ENCODE measurements at regions not wholly inside any gene's neighbourhood (a gene's known extent, or its start where the extent isn't known, plus 50 kb on each side); places are given as distances from the start of the nearest gene placed in this dataset.

DNA sequence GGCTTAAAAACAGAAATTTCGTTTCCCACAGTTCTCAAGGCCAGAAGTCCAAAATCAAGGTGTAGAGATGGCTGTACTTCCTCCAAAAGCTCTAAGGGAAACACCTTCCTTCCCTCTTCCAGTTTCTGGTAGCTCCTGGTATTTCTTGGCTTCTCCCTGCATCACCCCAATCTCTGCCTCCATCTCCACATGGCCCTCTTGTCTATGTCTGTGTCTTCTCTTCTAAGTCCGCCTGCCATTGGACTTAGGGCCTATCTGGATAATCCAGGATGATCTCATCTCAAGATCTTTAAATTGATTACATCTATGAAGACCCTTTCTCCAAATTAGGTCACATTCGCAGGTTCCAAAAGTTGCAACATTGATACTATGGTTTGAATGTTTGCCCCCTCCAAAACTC lies 105.6 kb downstream of the ATPSCKMT start:
- H3K9me3 ChIP-seq: no peaks in the 10 kb centered on the region
- H3K4me1 ChIP-seq: no peaks in the 10 kb centered on the region
- H3K27me3 ChIP-seq (replicated peaks in 1 of 7): no peaks in the 10 kb centered on the region
- intact Hi-C loops (cut with DNase I; ENCODE audit: low total_unique reads): no loop called here
- DNase-seq: no peak
- no peaks in the 10 kb centered on the region for H3K36me3 ChIP-seq
- no peak overlapping the region for H3K4me3 ChIP-seq
- TF ChIP-seq, protein P1, sequence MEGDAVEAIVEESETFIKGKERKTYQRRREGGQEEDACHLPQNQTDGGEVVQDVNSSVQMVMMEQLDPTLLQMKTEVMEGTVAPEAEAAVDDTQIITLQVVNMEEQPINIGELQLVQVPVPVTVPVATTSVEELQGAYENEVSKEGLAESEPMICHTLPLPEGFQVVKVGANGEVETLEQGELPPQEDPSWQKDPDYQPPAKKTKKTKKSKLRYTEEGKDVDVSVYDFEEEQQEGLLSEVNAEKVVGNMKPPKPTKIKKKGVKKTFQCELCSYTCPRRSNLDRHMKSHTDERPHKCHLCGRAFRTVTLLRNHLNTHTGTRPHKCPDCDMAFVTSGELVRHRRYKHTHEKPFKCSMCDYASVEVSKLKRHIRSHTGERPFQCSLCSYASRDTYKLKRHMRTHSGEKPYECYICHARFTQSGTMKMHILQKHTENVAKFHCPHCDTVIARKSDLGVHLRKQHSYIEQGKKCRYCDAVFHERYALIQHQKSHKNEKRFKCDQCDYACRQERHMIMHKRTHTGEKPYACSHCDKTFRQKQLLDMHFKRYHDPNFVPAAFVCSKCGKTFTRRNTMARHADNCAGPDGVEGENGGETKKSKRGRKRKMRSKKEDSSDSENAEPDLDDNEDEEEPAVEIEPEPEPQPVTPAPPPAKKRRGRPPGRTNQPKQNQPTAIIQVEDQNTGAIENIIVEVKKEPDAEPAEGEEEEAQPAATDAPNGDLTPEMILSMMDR (IDR thresholded peaks at IDR 0.05 in 8 of 11, conservative IDR thresholded peaks at IDR 0.05 in 3 of 11): no peak
- no peak for TF ChIP-seq POLR2A (IDR thresholded peaks at IDR 0.05)
- WGBS, 5 donors: 80 to 87% (median 83%) methylated on average over 3 of the region's 3 CpGs
- H3K27ac ChIP-seq: no peak overlapping the region

DNA sequence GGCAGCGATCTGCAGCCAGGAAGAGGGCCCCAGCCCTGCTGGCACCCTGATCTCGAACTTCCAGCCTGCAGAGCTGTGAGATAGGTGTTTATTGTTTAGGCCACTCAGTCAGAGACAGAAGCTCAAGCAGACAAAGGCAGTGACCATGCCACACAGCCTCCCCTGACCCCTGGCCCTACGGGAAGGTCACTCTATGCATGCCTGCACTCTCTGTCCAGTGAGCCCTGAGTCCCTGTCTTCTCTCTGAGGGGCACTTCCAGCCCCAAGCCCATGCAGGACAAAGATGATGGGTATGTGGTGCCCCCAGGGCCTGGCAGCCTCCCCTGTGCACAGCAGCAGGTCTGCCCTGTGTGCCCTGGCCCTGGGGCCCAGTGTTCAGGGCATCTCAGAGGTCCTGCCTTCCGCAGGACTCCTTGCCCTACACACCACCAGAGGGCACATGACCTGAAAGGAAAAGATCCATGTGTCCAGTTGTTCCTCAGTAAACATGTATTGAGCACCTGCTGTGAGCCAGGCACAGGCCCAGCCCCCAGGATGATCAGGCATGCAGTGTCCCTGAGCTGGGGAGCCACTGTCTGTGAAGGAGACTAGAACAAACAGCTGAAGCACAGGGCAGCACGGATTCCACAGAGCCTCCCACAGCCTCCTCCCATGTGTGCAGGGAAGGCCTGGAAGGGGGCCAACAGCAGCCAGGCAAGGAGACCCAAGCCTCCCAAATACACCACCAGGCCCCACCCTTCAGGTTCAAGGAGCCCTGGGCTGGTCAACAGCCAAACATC lies 109.3 kb downstream of the ATPSCKMT start:
- intact Hi-C loops (cut with DNase I; ENCODE audit: low total_unique reads): no loop called here

DNA sequence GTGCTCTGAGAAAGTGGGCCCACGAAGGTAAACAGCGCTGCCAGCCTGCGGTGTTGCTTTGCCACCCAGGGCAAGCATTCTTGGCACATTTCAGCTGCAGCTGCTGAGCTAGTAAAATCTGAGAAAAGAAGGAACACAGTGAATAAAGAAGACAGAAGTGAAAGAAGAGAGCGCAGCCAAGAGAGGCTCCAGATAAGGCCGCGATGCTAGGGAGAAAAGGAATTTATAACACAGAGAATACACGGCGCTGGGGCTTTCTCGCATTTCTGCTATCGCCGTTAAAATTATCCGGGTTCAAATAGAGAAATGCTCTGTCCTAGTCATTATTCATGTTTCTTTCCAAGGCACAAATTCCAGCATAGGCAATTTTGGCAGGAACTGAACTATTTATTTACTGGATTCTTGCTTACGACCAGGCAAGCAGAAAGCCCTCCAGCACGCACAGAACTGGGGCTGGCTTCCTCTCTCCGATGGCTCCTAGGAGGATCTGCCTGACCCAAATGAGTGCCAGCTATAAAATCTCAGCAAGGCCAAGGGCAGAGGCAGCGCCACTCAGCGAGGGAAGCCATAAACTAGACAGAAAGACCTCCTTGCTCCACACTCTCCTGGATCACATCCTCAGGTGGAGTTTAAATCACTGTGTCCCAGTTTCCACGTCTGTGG lies 111.2 kb downstream of the ATPSCKMT start:
- no peaks in the 10 kb centered on the region for H3K9me3 ChIP-seq
- H3K4me1 ChIP-seq: no peaks in the 10 kb centered on the region
- intact Hi-C loops (cut with DNase I; ENCODE audit: low total_unique reads): no loop called here
- no peaks in the 10 kb centered on the region for H3K36me3 ChIP-seq
- no peak overlapping the region for H3K27ac ChIP-seq
- TF ChIP-seq, protein P1 (IDR thresholded peaks at IDR 0.05 in 8 of 11, conservative IDR thresholded peaks at IDR 0.05 in 3 of 11): no peak
- TF ChIP-seq POLR2A (IDR thresholded peaks at IDR 0.05) (no peak), POLR2AphosphoS5 (IDR thresholded peaks at IDR 0.05) (no peak)
- no peak for DNase-seq
- 77 to 92% (median 87%) methylated on average over 18 of the region's 18 CpGs for WGBS, 5 donors
- no peak overlapping the region for H3K4me3 ChIP-seq
- no peaks in the 10 kb centered on the region for H3K27me3 ChIP-seq (replicated peaks in 1 of 7)

More for the DNA sequence above, 109.3 kb downstream of the ATPSCKMT start:
- no peaks in the 10 kb centered on the region for H3K36me3 ChIP-seq
- TF ChIP-seq POLR2AphosphoS5 (IDR thresholded peaks at IDR 0.05) (no peak), POLR2A (IDR thresholded peaks at IDR 0.05) (no peak)
- TF ChIP-seq, protein P1 (IDR thresholded peaks at IDR 0.05 in 8 of 11, conservative IDR thresholded peaks at IDR 0.05 in 3 of 11): no peak
- no peak overlapping the region for H3K27ac ChIP-seq
- 76 to 94% (median 80%) methylated on average over 3 to 5 of the region's 5 CpGs for WGBS, 5 donors
- no peaks in the 10 kb centered on the region for H3K27me3 ChIP-seq (replicated peaks in 1 of 7)
- DNase-seq: no peak
- H3K4me1 ChIP-seq: no peaks in the 10 kb centered on the region
- no peaks in the 10 kb centered on the region for H3K9me3 ChIP-seq
- H3K4me3 ChIP-seq: no peak overlapping the region

DNA sequence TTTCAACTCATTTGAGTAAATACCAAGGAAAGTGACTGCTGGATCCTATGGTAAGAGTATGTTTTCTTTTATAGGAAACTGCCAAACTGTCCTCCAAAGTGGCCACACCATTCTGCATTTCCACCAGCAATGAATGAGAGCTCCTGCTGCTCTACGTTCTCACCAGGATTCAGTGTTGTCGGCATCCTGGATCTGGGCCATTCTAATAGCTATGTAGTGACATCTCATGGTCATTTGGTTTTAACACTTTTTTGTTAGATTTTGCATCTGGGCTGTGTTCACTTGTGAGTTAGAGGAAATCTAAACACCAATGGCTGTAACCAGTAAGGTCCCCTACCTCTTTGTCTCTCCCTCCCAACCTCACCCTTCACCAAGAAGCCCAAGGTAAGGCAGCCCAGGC lies 115.9 kb downstream of the ATPSCKMT start:
- Histone ChIP-seq H3K9me3 (no peaks in the 10 kb centered on the region), H3K36me3 (no peaks in the 10 kb centered on the region), H3K4me3 (no peak overlapping the region), H3K27me3 (replicated peaks in 1 of 7) (no peaks in the 10 kb centered on the region), H3K27ac (no peak overlapping the region), H3K4me1 (no peaks in the 10 kb centered on the region)
- TF ChIP-seq, protein P1 (IDR thresholded peaks at IDR 0.05 in 8 of 11, conservative IDR thresholded peaks at IDR 0.05 in 3 of 11): no peak
- TF ChIP-seq POLR2A (IDR thresholded peaks at IDR 0.05) (no peak), POLR2AphosphoS5 (IDR thresholded peaks at IDR 0.05) (no peak)
- intact Hi-C loops (cut with DNase I; ENCODE audit: low total_unique reads): no loop called here
- no peak for DNase-seq
- 28 to 79% (median 70%) methylated on average over 2 of the region's 2 CpGs for WGBS, 5 donors
